ENCODE measurements at regions not wholly inside any gene's neighbourhood (a gene's known extent, or its start where the extent isn't known, plus 50 kb on each side); places are given as distances from the start of the nearest gene placed in this dataset.

- no peak for DNase-seq
These were observed 91.2 kb downstream of the TNFSF18 start for GRCh38 chr1:172959571-172959970.

- no peak for DNase-seq
These were observed 90.7 kb downstream of the TNFSF18 start for GRCh38 chr1:172960019-172960418.

- DNase-seq: no peak
These were observed 90.1 kb downstream of the TNFSF18 start for GRCh38 chr1:172960454-172961208.

- DNase-seq: no peak
These were observed 85.9 kb downstream of the TNFSF18 start for GRCh38 chr1:172964864-172965263.

GRCh38 chr1:172966844-172967540 lies 83.7 kb downstream of the TNFSF18 start:
- no peak for DNase-seq

- no peak for DNase-seq
These were observed 82.8 kb downstream of the TNFSF18 start for GRCh38 chr1:172967936-172968335.

GRCh38 chr1:172969611-172970010 lies 81.1 kb downstream of the TNFSF18 start:
- no peak for DNase-seq

GRCh38 chr1:172970186-172970585 lies 80.6 kb downstream of the TNFSF18 start:
- DNase-seq: no peak

GRCh38 chr1:172971241-172971640 lies 79.5 kb downstream of the TNFSF18 start:
- no peak for DNase-seq

- DNase-seq: no peak
These were observed 78.5 kb downstream of the TNFSF18 start for GRCh38 chr1:172972258-172972657.

GRCh38 chr1:172973424-172973823 lies 77.3 kb downstream of the TNFSF18 start:
- DNase-seq: no peak

- no peak for DNase-seq
These were observed 74.3 kb downstream of the TNFSF18 start for GRCh38 chr1:172976222-172977041.

- DNase-seq: no peak
These were observed 73.3 kb downstream of the TNFSF18 start for GRCh38 chr1:172977296-172978017.

- DNase-seq: no peak
These were observed 72.1 kb downstream of the TNFSF18 start for GRCh38 chr1:172978595-172978994.

GRCh38 chr1:172979828-172980227 lies 70.9 kb downstream of the TNFSF18 start:
- no peak for DNase-seq

GRCh38 chr1:172980456-172980855 lies 70.3 kb downstream of the TNFSF18 start:
- no peak for DNase-seq

GRCh38 chr1:172980971-172981370 lies 69.8 kb downstream of the TNFSF18 start:
- no peak for DNase-seq
